KOPT-K1 (cell line): ENCODE measurements at regions not wholly inside any gene's neighbourhood (a gene's known extent, or its start where the extent isn't known, plus 50 kb on each side); places are given as distances from the start of the nearest gene placed in this dataset.
A peak's percentile ranks its signal among the peaks of the same experiment; 100 is the strongest.

Experiments
- H3K27ac ChIP-seq: fragments of 200-600 bp; sonication (generic); 2 replicates; pipeline ENCODE4 v1.5.1; 2016; ENCODE audit warnings: antibody characterized with exemption, mild to moderate bottlenecking, low read depth, low read length; ENCODE audit not compliant: poor library complexity, severe bottlenecking
- H3K36me3 ChIP-seq: fragments of 200-600 bp; sonication (generic); 2 replicates; pipeline ENCODE4 v1.5.1; 2017; ENCODE audit warnings: antibody characterized with exemption, mild to moderate bottlenecking, low read length, moderate library complexity; ENCODE audit not compliant: insufficient read depth
- H3K9me3 ChIP-seq: fragments of 200-600 bp; sonication (generic); 2 replicates; pipeline ENCODE4 v1.5.1; 2017; ENCODE audit warnings: antibody characterized with exemption, low read length, mild to moderate bottlenecking; ENCODE audit not compliant: insufficient read depth, poor library complexity, severe bottlenecking

GRCh38 chr6:101257163-101257562 is 136.3 kb upstream of the GRIK2 start:
- Histone ChIP-seq H3K36me3 (no peaks in the 10 kb centered on the region), H3K9me3 (peaks cover 6% of the 10 kb centered on the region), H3K27ac (no peak overlapping the region)

GRCh38 chr6:101259505-101259904 is 134.0 kb upstream of the GRIK2 start:
- H3K36me3 ChIP-seq, result no peaks in the 10 kb centered on the region
- no peak overlapping the region for H3K27ac ChIP-seq
- H3K9me3 ChIP-seq, result peaks cover 6% of the 10 kb centered on the region

GRCh38 chr6:101263596-101263995 is 129.9 kb upstream of the GRIK2 start:
- Histone ChIP-seq H3K9me3 (peaks cover 7% of the 10 kb centered on the region), H3K36me3 (no peaks in the 10 kb centered on the region), H3K27ac (no peak overlapping the region)

GRCh38 chr6:101266063-101266462 is 127.4 kb upstream of the GRIK2 start:
- Histone ChIP-seq H3K9me3 (peaks cover 7% of the 10 kb centered on the region), H3K36me3 (no peaks in the 10 kb centered on the region), H3K27ac (peak overlapping the region; percentile 44)

GRCh38 chr6:101268541-101268940 is 125.0 kb upstream of the GRIK2 start:
- Histone ChIP-seq H3K27ac (no peak overlapping the region), H3K36me3 (no peaks in the 10 kb centered on the region), H3K9me3 (peaks cover 7% of the 10 kb centered on the region)

GRCh38 chr6:101275251-101275650 is 118.3 kb upstream of the GRIK2 start:
- Histone ChIP-seq H3K27ac (no peak overlapping the region), H3K9me3 (no peaks in the 10 kb centered on the region), H3K36me3 (no peaks in the 10 kb centered on the region)

DNA sequence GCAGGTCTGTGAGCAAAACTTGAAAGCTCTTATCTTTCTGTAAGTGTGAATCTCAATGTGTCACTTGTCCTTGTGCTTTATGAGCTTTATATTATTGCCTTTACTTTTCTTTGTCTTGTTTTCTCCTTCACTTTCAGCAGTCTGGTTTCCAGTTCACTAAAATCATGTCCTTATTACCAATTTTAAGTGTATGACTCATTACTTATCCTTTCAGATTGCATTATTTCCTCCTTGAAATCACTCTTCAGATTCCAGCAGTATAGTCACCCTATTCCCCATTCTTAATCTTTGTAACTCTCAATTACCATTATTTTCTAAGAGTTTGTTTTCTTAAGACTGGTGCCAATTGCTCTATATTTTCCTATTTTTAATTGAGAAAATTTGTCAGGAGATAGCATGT is 117.4 kb upstream of the GRIK2 start:
- H3K9me3 ChIP-seq, result no peaks in the 10 kb centered on the region
- no peaks in the 10 kb centered on the region for H3K36me3 ChIP-seq
- no peak overlapping the region for H3K27ac ChIP-seq

DNA sequence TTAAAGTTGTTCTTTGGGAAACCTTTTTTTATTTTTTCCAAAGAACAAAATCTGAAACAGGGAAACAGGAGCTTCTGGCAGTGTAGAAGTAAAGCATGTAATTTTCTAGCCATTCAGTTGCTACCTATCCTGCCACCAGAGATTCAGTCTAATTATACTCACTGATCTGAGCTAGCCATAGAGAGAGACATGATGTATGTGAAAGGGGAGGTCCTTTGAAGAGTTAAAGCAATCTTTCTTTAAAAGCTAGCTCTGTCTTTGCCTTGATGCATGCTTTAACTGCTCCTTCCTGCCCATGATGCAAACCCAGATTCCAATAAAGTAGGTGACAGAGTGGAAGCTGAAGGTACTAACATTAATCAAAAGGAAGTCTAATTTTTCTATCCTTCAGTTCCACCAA is 114.1 kb upstream of the GRIK2 start:
- no peaks in the 10 kb centered on the region for H3K36me3 ChIP-seq
- H3K9me3 ChIP-seq, result no peaks in the 10 kb centered on the region
- no peak overlapping the region for H3K27ac ChIP-seq

DNA sequence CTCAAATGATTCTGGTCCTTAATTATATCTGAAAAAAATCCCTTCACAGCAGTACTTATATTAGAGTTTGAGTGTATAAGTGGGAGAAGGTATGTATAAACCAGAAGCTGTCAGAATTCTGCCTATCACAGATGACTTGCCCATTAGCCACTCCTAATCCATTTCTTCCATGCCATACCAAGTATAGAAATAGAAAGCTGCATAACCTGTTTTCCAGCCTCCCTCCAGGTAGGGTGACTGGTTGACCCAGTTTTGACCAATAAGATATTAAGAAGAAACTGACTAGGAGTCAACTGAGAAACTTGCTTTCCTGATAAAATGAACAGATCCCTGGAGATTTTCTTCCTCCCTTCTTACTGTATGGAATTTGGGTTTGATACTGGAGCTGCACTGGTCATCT is 112.2 kb upstream of the GRIK2 start:
- no peak overlapping the region for H3K27ac ChIP-seq
- no peaks in the 10 kb centered on the region for H3K36me3 ChIP-seq
- no peaks in the 10 kb centered on the region for H3K9me3 ChIP-seq

- no peak overlapping the region for H3K27ac ChIP-seq
- no peaks in the 10 kb centered on the region for H3K36me3 ChIP-seq
- no peaks in the 10 kb centered on the region for H3K9me3 ChIP-seq
These were observed 109.4 kb upstream of the GRIK2 start for GRCh38 chr6:101284131-101284530.

DNA sequence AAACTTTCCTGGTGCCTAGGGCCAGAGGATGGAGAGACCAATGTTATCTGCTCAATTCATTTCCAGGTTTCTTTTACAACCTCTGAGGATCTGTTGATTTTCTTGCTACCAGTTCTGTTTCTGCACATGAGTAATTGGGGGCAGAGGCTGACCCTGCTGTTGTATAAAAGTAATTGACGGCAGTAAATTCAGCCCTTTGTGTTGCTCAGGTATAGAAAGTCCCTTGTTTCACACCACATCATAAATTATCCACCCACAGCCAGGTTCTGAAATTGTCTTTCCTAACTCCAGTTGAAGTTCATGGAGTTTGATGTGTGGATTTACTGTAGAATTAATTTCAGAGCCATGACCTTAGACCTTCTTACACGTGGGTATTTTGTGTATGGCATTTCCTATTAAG is 107.4 kb upstream of the GRIK2 start:
- Histone ChIP-seq H3K9me3 (no peaks in the 10 kb centered on the region), H3K27ac (no peak overlapping the region), H3K36me3 (no peaks in the 10 kb centered on the region)

- no peak overlapping the region for H3K27ac ChIP-seq
- H3K36me3 ChIP-seq, result no peaks in the 10 kb centered on the region
- H3K9me3 ChIP-seq, result peaks cover 8% of the 10 kb centered on the region
These were observed 103.2 kb upstream of the GRIK2 start for GRCh38 chr6:101290346-101290745.

- Histone ChIP-seq H3K36me3 (no peaks in the 10 kb centered on the region), H3K9me3 (peaks cover 8% of the 10 kb centered on the region), H3K27ac (no peak overlapping the region)
These were observed 99.4 kb upstream of the GRIK2 start for GRCh38 chr6:101294051-101294638.

GRCh38 chr6:101294676-101295075 is 98.8 kb upstream of the GRIK2 start:
- Histone ChIP-seq H3K27ac (no peak overlapping the region), H3K36me3 (no peaks in the 10 kb centered on the region), H3K9me3 (peaks cover 8% of the 10 kb centered on the region)

DNA sequence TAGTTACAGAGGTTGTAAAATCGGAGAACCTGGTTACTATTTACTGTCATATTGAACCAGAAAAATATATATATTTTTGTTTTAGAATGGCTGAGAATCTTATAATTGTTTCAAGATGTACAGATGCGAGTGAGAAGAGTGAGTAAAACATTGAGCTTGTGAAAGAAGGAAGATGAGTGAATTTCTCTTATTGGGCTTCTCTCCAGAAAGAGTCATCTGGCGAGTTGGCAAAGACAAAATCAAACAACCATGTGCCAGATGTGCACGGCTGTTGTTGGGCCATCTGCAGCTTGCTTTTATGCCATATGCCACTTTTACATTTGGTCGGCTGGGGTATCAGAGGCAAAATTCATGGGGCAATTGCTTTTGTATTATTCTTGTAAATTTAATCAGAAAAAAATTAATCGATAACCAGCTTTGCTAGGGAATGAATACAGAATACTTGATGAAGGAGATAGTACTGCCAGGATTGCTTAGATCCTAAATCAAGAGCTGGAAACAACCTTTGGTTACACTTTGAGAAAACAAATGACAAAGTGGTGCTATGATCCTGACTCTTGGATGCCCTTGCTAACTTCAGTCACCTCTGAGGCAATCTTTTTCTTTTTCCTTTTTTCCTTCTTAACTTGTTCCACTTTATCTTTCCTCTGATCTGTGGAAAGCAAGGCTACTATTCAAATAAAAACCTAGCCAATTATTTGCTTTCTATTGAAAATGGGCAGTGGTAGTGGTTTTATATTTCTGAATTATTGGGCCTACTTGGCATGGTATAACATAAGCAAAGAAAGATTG is 97.1 kb upstream of the GRIK2 start:
- Histone ChIP-seq H3K9me3 (peaks cover 8% of the 10 kb centered on the region), H3K36me3 (no peaks in the 10 kb centered on the region), H3K27ac (no peak overlapping the region)

DNA sequence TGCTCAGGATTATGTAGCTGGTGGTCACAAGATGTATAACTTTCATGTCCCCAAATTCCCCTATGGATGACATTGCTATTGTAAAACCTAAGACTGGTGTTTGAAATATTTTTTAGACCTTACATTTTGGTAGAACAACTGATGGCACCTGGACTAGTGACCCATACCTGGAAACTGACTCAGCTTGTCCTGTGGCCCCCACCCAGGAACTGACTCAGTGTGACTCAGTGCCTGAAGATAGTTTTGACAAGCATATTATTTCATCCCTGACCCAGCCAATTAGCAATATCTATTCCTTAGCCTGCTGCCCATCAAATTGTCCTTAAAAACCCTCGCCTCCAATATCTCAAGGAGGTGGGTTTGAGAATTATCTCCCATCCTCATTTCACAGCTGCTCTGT is 90.9 kb upstream of the GRIK2 start:
- Histone ChIP-seq H3K9me3 (peaks cover 5% of the 10 kb centered on the region), H3K36me3 (no peaks in the 10 kb centered on the region), H3K27ac (no peak overlapping the region)
